ENCODE measurements at regions not wholly inside any gene's neighbourhood (a gene's known extent, or its start where the extent isn't known, plus 50 kb on each side); places are given as distances from the start of the nearest gene placed in this dataset.
A peak's percentile ranks its signal among the peaks of the same experiment; 100 is the strongest.
"Not testable (repeated sequence)": the region's sequence is repeated elsewhere in the genome, so short reads cannot be mapped to it uniquely, and the experiment has no call there.

GRCh38 chr14:95616745-95617144 lies 69.5 kb upstream of the TCL1B start:
- CTCF ChIA-PET: no interaction called here
- no peaks in the 10 kb centered on the region for H3K4me1 Mint-ChIP-seq (ENCODE audit: insufficient read depth, unreplicated experiment)
- no TSS peak for BruUV-seq (replicated peaks)
- POLR2A ChIA-PET: interaction anchor here (0.7 kb wide), 1 partner anchor 1017 kb away, joined by 3 read pairs; no protein-coding TSS in a partner anchor
- no peaks in the 10 kb centered on the region for H3K36me3 Mint-ChIP-seq (ENCODE audit: insufficient read depth, unreplicated experiment)
- intact Hi-C loops (cut with micrococcal nuclease): no loop called here
- TF ChIP-seq, protein P1, sequence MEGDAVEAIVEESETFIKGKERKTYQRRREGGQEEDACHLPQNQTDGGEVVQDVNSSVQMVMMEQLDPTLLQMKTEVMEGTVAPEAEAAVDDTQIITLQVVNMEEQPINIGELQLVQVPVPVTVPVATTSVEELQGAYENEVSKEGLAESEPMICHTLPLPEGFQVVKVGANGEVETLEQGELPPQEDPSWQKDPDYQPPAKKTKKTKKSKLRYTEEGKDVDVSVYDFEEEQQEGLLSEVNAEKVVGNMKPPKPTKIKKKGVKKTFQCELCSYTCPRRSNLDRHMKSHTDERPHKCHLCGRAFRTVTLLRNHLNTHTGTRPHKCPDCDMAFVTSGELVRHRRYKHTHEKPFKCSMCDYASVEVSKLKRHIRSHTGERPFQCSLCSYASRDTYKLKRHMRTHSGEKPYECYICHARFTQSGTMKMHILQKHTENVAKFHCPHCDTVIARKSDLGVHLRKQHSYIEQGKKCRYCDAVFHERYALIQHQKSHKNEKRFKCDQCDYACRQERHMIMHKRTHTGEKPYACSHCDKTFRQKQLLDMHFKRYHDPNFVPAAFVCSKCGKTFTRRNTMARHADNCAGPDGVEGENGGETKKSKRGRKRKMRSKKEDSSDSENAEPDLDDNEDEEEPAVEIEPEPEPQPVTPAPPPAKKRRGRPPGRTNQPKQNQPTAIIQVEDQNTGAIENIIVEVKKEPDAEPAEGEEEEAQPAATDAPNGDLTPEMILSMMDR (IDR thresholded peaks at IDR 0.05; ENCODE audit: unreplicated experiment): no peak
- no peak overlapping the region for H3K27ac Mint-ChIP-seq (ENCODE audit: low read depth, unreplicated experiment)
- H3K4me3 Mint-ChIP-seq (ENCODE audit: unreplicated experiment): no peak overlapping the region
- peaks cover 8% of the 10 kb centered on the region for H3K9me3 Mint-ChIP-seq (ENCODE audit: unreplicated experiment)
- DNase-seq (ENCODE audit: unreplicated experiment): no peak
- H3K27me3 Mint-ChIP-seq (ENCODE audit: insufficient read depth, unreplicated experiment): peaks cover 82% of the 10 kb centered on the region

- BruUV-seq (replicated peaks): no TSS peak
- ChIA-PET CTCF (no interaction called here), POLR2A (no interaction called here)
- intact Hi-C loops (cut with micrococcal nuclease): no loop called here
- no peak overlapping the region for H3K4me3 Mint-ChIP-seq (ENCODE audit: unreplicated experiment)
- H3K4me1 Mint-ChIP-seq (ENCODE audit: insufficient read depth, unreplicated experiment): no peaks in the 10 kb centered on the region
- no peak for DNase-seq (ENCODE audit: unreplicated experiment)
- no peak overlapping the region for H3K27ac Mint-ChIP-seq (ENCODE audit: low read depth, unreplicated experiment)
- H3K36me3 Mint-ChIP-seq (ENCODE audit: insufficient read depth, unreplicated experiment): no peaks in the 10 kb centered on the region
- peaks cover 71% of the 10 kb centered on the region for H3K27me3 Mint-ChIP-seq (ENCODE audit: insufficient read depth, unreplicated experiment)
- H3K9me3 Mint-ChIP-seq (ENCODE audit: unreplicated experiment): peaks cover 15% of the 10 kb centered on the region
- TF ChIP-seq, protein P1 (IDR thresholded peaks at IDR 0.05; ENCODE audit: unreplicated experiment): no peak
These were observed 66.3 kb upstream of the TCL1B start for GRCh38 chr14:95619785-95620417.

DNA sequence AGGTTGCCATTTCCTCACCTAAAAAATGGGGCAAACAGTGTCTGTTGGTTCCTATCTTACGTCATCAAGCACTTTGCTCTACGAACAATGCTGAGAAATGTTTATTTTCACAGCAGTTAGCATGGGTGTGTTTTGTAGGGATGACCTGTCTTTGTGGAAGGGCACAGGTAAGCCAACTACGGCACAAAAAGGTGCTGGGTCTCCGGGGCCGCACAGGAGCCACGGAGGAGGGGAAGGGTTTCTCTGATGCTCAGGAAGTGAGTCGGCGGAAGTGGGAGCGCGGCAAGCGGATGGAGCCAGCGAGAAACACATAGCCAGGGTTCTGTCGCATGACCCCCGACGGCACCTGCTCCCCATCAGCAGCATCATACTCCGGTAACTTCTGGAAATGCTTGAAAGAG lies 65.6 kb upstream of the TCL1B start:
- BruUV-seq (replicated peaks): no TSS peak
- H3K9me3 Mint-ChIP-seq (ENCODE audit: unreplicated experiment): peaks cover 15% of the 10 kb centered on the region
- H3K27me3 Mint-ChIP-seq (ENCODE audit: insufficient read depth, unreplicated experiment): peaks cover 71% of the 10 kb centered on the region
- H3K4me1 Mint-ChIP-seq (ENCODE audit: insufficient read depth, unreplicated experiment): no peaks in the 10 kb centered on the region
- TF ChIP-seq, protein P1 (IDR thresholded peaks at IDR 0.05; ENCODE audit: unreplicated experiment): no peak
- intact Hi-C loops (cut with micrococcal nuclease): no loop called here
- ChIA-PET POLR2A (no interaction called here), CTCF (no interaction called here)
- no peak overlapping the region for H3K4me3 Mint-ChIP-seq (ENCODE audit: unreplicated experiment)
- DNase-seq (ENCODE audit: unreplicated experiment): no peak
- H3K27ac Mint-ChIP-seq (ENCODE audit: low read depth, unreplicated experiment): no peak overlapping the region
- H3K36me3 Mint-ChIP-seq (ENCODE audit: insufficient read depth, unreplicated experiment): no peaks in the 10 kb centered on the region

- Mint-ChIP-seq H3K27me3 (ENCODE audit: insufficient read depth, unreplicated experiment) (peaks cover 65% of the 10 kb centered on the region), H3K9me3 (ENCODE audit: unreplicated experiment) (peaks cover 15% of the 10 kb centered on the region), H3K36me3 (ENCODE audit: insufficient read depth, unreplicated experiment) (no peaks in the 10 kb centered on the region), H3K27ac (ENCODE audit: low read depth, unreplicated experiment) (no peak overlapping the region), H3K4me1 (ENCODE audit: insufficient read depth, unreplicated experiment) (no peaks in the 10 kb centered on the region), H3K4me3 (ENCODE audit: unreplicated experiment) (no peak overlapping the region)
- ChIA-PET CTCF (interaction anchor here (0.6 kb wide), 1 partner anchor 47 kb away, joined by 3 read pairs; no protein-coding TSS in a partner anchor), POLR2A (no interaction called here)
- intact Hi-C loops (cut with micrococcal nuclease): no loop called here
- TF ChIP-seq, protein P1 (IDR thresholded peaks at IDR 0.05; ENCODE audit: unreplicated experiment): no peak
- no TSS peak for BruUV-seq (replicated peaks)
- peak; percentile 5 for DNase-seq (ENCODE audit: unreplicated experiment)
These were observed 63.0 kb upstream of the TCL1B start for GRCh38 chr14:95623195-95623594.

DNA sequence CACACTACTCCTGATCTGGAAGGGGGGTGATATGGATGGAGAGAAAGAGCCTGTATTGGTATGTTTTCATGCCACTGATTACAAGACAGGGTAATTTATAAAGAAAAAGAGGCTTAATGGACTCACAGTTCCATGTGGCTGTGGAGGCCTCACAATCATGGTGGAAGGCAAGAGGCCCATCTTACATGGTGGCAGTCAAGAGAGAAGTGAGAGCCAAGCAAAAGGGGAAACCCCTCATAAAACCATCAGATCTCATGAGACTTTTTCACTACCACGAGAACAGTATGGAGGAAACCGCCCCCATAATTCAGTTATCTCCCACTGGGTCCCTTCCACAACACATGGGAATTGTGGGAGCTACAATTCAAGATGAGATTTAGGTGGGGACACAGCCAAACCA lies 60.5 kb upstream of the TCL1B start:
- CTCF ChIA-PET; H3K4me3 Mint-ChIP-seq (ENCODE audit: unreplicated experiment); H3K4me1 Mint-ChIP-seq (ENCODE audit: insufficient read depth, unreplicated experiment); intact Hi-C loops (cut with micrococcal nuclease); BruUV-seq (replicated peaks); H3K27ac Mint-ChIP-seq (ENCODE audit: low read depth, unreplicated experiment); DNase-seq (ENCODE audit: unreplicated experiment); H3K36me3 Mint-ChIP-seq (ENCODE audit: insufficient read depth, unreplicated experiment); H3K9me3 Mint-ChIP-seq (ENCODE audit: unreplicated experiment): not testable (repeated sequence)
- H3K27me3 Mint-ChIP-seq (ENCODE audit: insufficient read depth, unreplicated experiment): peaks cover 61% of the 10 kb centered on the region
- POLR2A ChIA-PET: interaction anchor here (0.6 kb wide), 1 partner anchor 268 kb away, joined by 3 read pairs; no protein-coding TSS in a partner anchor

Measured in MCF 10A (cell line).